ENCODE measurements at regions not wholly inside any gene's neighbourhood (a gene's known extent, or its start where the extent isn't known, plus 50 kb on each side); places are given as distances from the start of the nearest gene placed in this dataset.

DNA sequence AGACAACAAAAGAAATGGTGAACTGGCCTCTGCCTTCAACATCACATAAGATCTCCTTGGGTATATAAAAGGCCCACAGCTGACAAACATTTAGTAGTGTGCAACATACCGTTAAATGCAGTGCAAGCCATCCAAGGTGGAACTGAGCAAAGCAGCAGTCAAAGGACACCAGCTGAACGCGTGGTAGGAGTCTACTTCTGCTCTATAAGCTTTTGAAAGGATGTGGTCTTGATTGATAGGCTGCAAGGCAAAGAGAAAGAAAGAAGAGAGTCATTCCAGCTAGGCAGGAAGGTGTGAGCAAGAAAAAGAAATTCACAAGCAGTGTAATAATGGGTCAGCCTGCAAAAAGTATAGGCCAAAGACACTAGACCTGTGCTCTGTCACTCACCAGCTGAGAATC, 356.3 kb downstream of the SATB2 start:
- TF ChIP-seq FOS (IDR thresholded peaks at IDR 0.05; ENCODE audit: borderline replicate concordance, insufficient read depth, low read length) (no peak), POLR2AphosphoS5 (IDR thresholded peaks at IDR 0.05; ENCODE audit: insufficient read depth, low read depth, low read length) (no peak), POLR2A (IDR thresholded peaks at IDR 0.05; ENCODE audit: low read depth, low read length) (no peak), JUN (IDR thresholded peaks at IDR 0.05; ENCODE audit: borderline replicate concordance, insufficient read depth, insufficient read length, low read depth) (no peak), GATA2 (IDR thresholded peaks at IDR 0.05; ENCODE audit: insufficient read depth, insufficient read length, low read depth, low read length) (no peak), CTCF (IDR thresholded peaks at IDR 0.05; ENCODE audit: extremely low read depth in 1 of 2, insufficient read depth in 1 of 2, low read depth in 1 of 2, low read length in 2 of 2) (no peak), MYC (IDR thresholded peaks at IDR 0.05; ENCODE audit: low read depth, low read length) (no peak), EZH2 (IDR thresholded peaks at IDR 0.05; ENCODE audit: borderline replicate concordance, low read depth, low read length, severe bottlenecking) (no peak)
- TF ChIP-seq, protein P1, sequence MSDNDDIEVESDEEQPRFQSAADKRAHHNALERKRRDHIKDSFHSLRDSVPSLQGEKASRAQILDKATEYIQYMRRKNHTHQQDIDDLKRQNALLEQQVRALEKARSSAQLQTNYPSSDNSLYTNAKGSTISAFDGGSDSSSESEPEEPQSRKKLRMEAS (IDR thresholded peaks at IDR 0.05; ENCODE audit: insufficient read depth, insufficient read length): no peak
- no TSS peak for BruUV-seq (replicated peaks)
- Histone ChIP-seq H4K20me1 (replicated peaks; ENCODE audit: control insufficient read depth, extremely low read depth, insufficient read depth, low read length) (no peaks in the 10 kb centered on the region), H2AFZ (ENCODE audit: low read depth, low read length) (no peak overlapping the region), H3K27ac (ENCODE audit: insufficient read depth, low read depth, low read length) (no peak overlapping the region), H3K79me2 (ENCODE audit: control insufficient read depth, insufficient read depth, low read length) (no peaks in the 10 kb centered on the region), H3K4me3 (replicated peaks in 1 of 3; ENCODE audit: insufficient read depth in 1 of 3, low read depth in 1 of 3, low read length in 3 of 3) (no peak overlapping the region), H3K9ac (replicated peaks; ENCODE audit: extremely low read depth, insufficient read depth, low read length) (no peak overlapping the region), H3K9me3 (replicated peaks; ENCODE audit: control insufficient read depth, insufficient read depth, low read length) (peaks cover 4% of the 10 kb centered on the region), H3K27me3 (ENCODE audit: control insufficient read depth in 2 of 2, insufficient read depth in 2 of 2, low read length in 2 of 2) (no peaks in the 10 kb centered on the region), H3K4me2 (ENCODE audit: insufficient read depth, low read length) (no peak overlapping the region), H3K4me1 (ENCODE audit: control insufficient read depth, extremely low read depth, insufficient read depth, low read length) (no peaks in the 10 kb centered on the region), H3K9me1 (replicated peaks; ENCODE audit: control insufficient read depth, extremely low read depth, insufficient read depth, low read length) (no peaks in the 10 kb centered on the region), H3K36me3 (ENCODE audit: control insufficient read depth in 2 of 2, extremely low read depth in 1 of 2, insufficient read depth in 2 of 2, low read length in 2 of 2) (no peaks in the 10 kb centered on the region)
- intact Hi-C loops (cut with micrococcal nuclease) (no loop called here), dilution Hi-C loops (cut with MboI; ENCODE audit: extremely low pct_ligation_motif_present, low sequenced_read_pairs) (no loop called here)
- DNase-seq (ENCODE audit: low read depth, low spot score) (no peak), FAIRE-seq (no peak)
- CTCF ChIA-PET: no interaction called here
- POLR2A ChIA-PET: no interaction called here
